ENCODE measurements at regions not wholly inside any gene's neighbourhood (a gene's known extent, or its start where the extent isn't known, plus 50 kb on each side); places are given as distances from the start of the nearest gene placed in this dataset.

GRCh38 chr2:67544286-67544685, 147.2 kb downstream of the ETAA1 start:
- no peak overlapping the region for H2AFZ ChIP-seq (ENCODE audit: low read length)
- no peaks in the 10 kb centered on the region for H3K36me3 ChIP-seq (ENCODE audit: insufficient read depth, low read length)
- H3K4me2 ChIP-seq (ENCODE audit: low read depth, low read length, poor library complexity, severe bottlenecking), result no peak overlapping the region
- no peaks in the 10 kb centered on the region for H4K20me1 ChIP-seq (ENCODE audit: insufficient read depth, low read length, poor library complexity, severe bottlenecking)
- no peaks in the 10 kb centered on the region for H3K27me3 ChIP-seq (ENCODE audit: insufficient read depth, low read length, poor library complexity, severe bottlenecking)
- H3K4me1 ChIP-seq (ENCODE audit: insufficient read depth, low read length, poor library complexity, severe bottlenecking), result no peaks in the 10 kb centered on the region
- H3F3A ChIP-seq (ENCODE audit: low read depth), result no peaks in the 10 kb centered on the region
- no peak overlapping the region for H3K4me3 ChIP-seq (ENCODE audit: low read length, poor library complexity, severe bottlenecking)
- TF ChIP-seq EZH2phosphoT487 (IDR thresholded peaks at IDR 0.05; ENCODE audit: borderline replicate concordance) (no peak), CTCF (conservative IDR thresholded peaks at IDR 0.05; ENCODE audit: low read length) (no peak)
- H3K9me2 ChIP-seq (replicated peaks; ENCODE audit: low read depth, low read length), result no peaks in the 10 kb centered on the region
- H3K79me2 ChIP-seq (ENCODE audit: insufficient read depth, low read length), result no peaks in the 10 kb centered on the region
- no peak overlapping the region for H3K9ac ChIP-seq (ENCODE audit: low read depth, low read length, poor library complexity, severe bottlenecking)
- no peaks in the 10 kb centered on the region for H3K9me3 ChIP-seq (ENCODE audit: insufficient read depth, low read depth, low read length)

- TF ChIP-seq CTCF (conservative IDR thresholded peaks at IDR 0.05; ENCODE audit: low read length) (no peak), EZH2phosphoT487 (IDR thresholded peaks at IDR 0.05; ENCODE audit: borderline replicate concordance) (no peak)
- H2AFZ ChIP-seq (ENCODE audit: low read length), result no peak overlapping the region
- H3K4me3 ChIP-seq (ENCODE audit: low read length, poor library complexity, severe bottlenecking), result no peak overlapping the region
These were observed 151.4 kb downstream of the ETAA1 start for GRCh38 chr2:67548317-67549201.

DNA sequence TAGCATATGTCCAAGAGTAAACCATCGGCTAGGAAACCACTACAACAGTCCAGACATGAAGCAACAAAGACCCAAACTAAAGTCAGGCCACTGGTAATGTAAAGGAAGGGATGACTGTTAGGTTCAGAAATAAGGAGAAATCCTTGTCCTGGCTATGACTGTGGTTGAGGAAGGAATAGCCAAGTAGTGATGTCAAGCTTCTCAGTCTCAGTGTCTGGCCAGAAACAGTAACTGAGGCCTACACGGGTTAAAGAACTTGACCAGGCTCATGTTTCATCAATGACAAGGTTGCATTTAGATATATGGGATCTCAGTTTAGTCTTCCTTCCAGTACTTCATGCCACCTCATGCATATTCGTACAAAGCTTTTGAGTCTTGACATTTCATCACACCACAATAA, 162.0 kb downstream of the ETAA1 start:
- H3K79me2 ChIP-seq (ENCODE audit: insufficient read depth, low read length), result no peaks in the 10 kb centered on the region
- H2AFZ ChIP-seq (ENCODE audit: low read length), result no peak overlapping the region
- H3K27me3 ChIP-seq (ENCODE audit: insufficient read depth, low read length, poor library complexity, severe bottlenecking), result no peaks in the 10 kb centered on the region
- TF ChIP-seq EZH2phosphoT487 (IDR thresholded peaks at IDR 0.05; ENCODE audit: borderline replicate concordance), result no peak
- TF ChIP-seq CTCF (conservative IDR thresholded peaks at IDR 0.05; ENCODE audit: low read length), result no peak
- no peaks in the 10 kb centered on the region for H3F3A ChIP-seq (ENCODE audit: low read depth)
- H3K9me2 ChIP-seq (replicated peaks; ENCODE audit: low read depth, low read length), result no peaks in the 10 kb centered on the region
- H4K20me1 ChIP-seq (ENCODE audit: insufficient read depth, low read length, poor library complexity, severe bottlenecking), result no peaks in the 10 kb centered on the region
- no peak overlapping the region for H3K4me2 ChIP-seq (ENCODE audit: low read depth, low read length, poor library complexity, severe bottlenecking)
- no peak overlapping the region for H3K4me3 ChIP-seq (ENCODE audit: low read length, poor library complexity, severe bottlenecking)
- H3K4me1 ChIP-seq (ENCODE audit: insufficient read depth, low read length, poor library complexity, severe bottlenecking), result no peaks in the 10 kb centered on the region
- no peaks in the 10 kb centered on the region for H3K9me3 ChIP-seq (ENCODE audit: insufficient read depth, low read depth, low read length)
- H3K36me3 ChIP-seq (ENCODE audit: insufficient read depth, low read length), result no peaks in the 10 kb centered on the region
- H3K9ac ChIP-seq (ENCODE audit: low read depth, low read length, poor library complexity, severe bottlenecking), result no peak overlapping the region

More at GRCh38 chr2:67548317-67549201, 151.4 kb downstream of the ETAA1 start:
- H4K20me1 ChIP-seq (ENCODE audit: insufficient read depth, low read length, poor library complexity, severe bottlenecking), result no peaks in the 10 kb centered on the region
- no peak overlapping the region for H3K9ac ChIP-seq (ENCODE audit: low read depth, low read length, poor library complexity, severe bottlenecking)
- no peaks in the 10 kb centered on the region for H3K79me2 ChIP-seq (ENCODE audit: insufficient read depth, low read length)
- no peaks in the 10 kb centered on the region for H3K9me3 ChIP-seq (ENCODE audit: insufficient read depth, low read depth, low read length)
- no peaks in the 10 kb centered on the region for H3K27me3 ChIP-seq (ENCODE audit: insufficient read depth, low read length, poor library complexity, severe bottlenecking)
- no peak overlapping the region for H3K4me2 ChIP-seq (ENCODE audit: low read depth, low read length, poor library complexity, severe bottlenecking)
- no peaks in the 10 kb centered on the region for H3K9me2 ChIP-seq (replicated peaks; ENCODE audit: low read depth, low read length)
- no peaks in the 10 kb centered on the region for H3F3A ChIP-seq (ENCODE audit: low read depth)
- H3K4me1 ChIP-seq (ENCODE audit: insufficient read depth, low read length, poor library complexity, severe bottlenecking), result no peaks in the 10 kb centered on the region
- H3K36me3 ChIP-seq (ENCODE audit: insufficient read depth, low read length), result no peaks in the 10 kb centered on the region
